GM12878 (cell line): ENCODE measurements at regions not wholly inside any gene's neighbourhood (a gene's known extent, or its start where the extent isn't known, plus 50 kb on each side); places are given as distances from the start of the nearest gene placed in this dataset.

Experiments used
- ATAC-seq: fragments of 200-7000 bp; cut with Tn5 transposase; 3 replicates; pipeline ENCODE4 v1.9.1; 2020; ENCODE audit warnings: mild to moderate bottlenecking, moderate library complexity
- BruUV-seq: library from RNA; stranded (reverse); fragments of 400-500 nt; replicated peaks from 2 replicates; lab custom pipeline; 2021; lab: Mats Ljungman, UMichigan
- CTCF ChIA-PET: fragments of 300-600 bp; sonication (Branson Sonifier 250); formaldehyde crosslinking; extraction: SDS; loops from one replicate; lab custom pipeline; 2021; ENCODE audit warnings: inconsistent platforms; lab: Yijun Ruan, JAX
- POLR2A ChIA-PET: fragments of 350-600 bp; formaldehyde crosslinking; extraction: SDS; loops from one replicate; lab custom pipeline; 2021; ENCODE audit warnings: inconsistent platforms; lab: Charles Lee
- RAD21 ChIA-PET: fragments of 300-600 bp; sonication (Branson Sonifier 250); formaldehyde crosslinking; loops from one replicate; lab custom pipeline; 2023; ENCODE audit warnings: antibody characterized with exemption; ENCODE audit not compliant: unreplicated experiment; lab: Charles Lee
- SMC1A ChIA-PET: fragments of 300-600 bp; sonication (Branson Sonifier 250); formaldehyde crosslinking; loops from one replicate; lab custom pipeline; 2023; ENCODE audit not compliant: unreplicated experiment, uncharacterized antibody; lab: Charles Lee
- DNase-seq: peaks from one replicate; pipeline ENCODE4 v3.0.0-alpha.2; 2011; ENCODE audit warnings: low read depth, low spot score
- FAIRE-seq: peaks from 3 replicates; lab custom pipeline; 2011; peaks lifted over from hg19 to GRCh38; lab: Jason Lieb, UNC
- H2AFZ ChIP-seq: 2 replicates; pipeline ENCODE4 v1.6.0; 2011; ENCODE audit warnings: low read depth, low read length, control low read depth; ENCODE audit not compliant: control insufficient read depth
- H3K27ac ChIP-seq: 2 replicates; pipeline ENCODE4 v1.5.1; 2011; ENCODE audit warnings: control low read depth; ENCODE audit not compliant: control insufficient read depth, insufficient read depth
- H3K27me3 ChIP-seq, 2 experiments: replicated peaks in 1 of 2; 2 replicates each; pipeline versions ENCODE4 v1.6.0 to v1.6.1; 2011; ENCODE audit warnings: low read length in 1 of 2; ENCODE audit not compliant: control insufficient read depth in 2 of 2, insufficient read depth in 2 of 2
- H3K36me3 ChIP-seq, 2 experiments: 2 replicates each; pipeline ENCODE4 v1.5.1; 2011; ENCODE audit warnings: low read length in 1 of 2; ENCODE audit not compliant: control insufficient read depth in 2 of 2, insufficient read depth in 2 of 2
- H3K4me1 ChIP-seq: 2 replicates; pipeline ENCODE4 v1.6.1; 2011; ENCODE audit warnings: mild to moderate bottlenecking, low read length, moderate library complexity, mixed read lengths; ENCODE audit not compliant: control insufficient read depth, insufficient read depth
- H3K4me2 ChIP-seq: 2 replicates; pipeline ENCODE4 v1.6.0; 2011; ENCODE audit warnings: control low read depth; ENCODE audit not compliant: control insufficient read depth, insufficient read depth
- H3K4me3 ChIP-seq: fragments of 200-600 bp; sonication (generic); 2 replicates; pipeline ENCODE4 v1.5.1; 2016
- H3K79me2 ChIP-seq: 2 replicates; pipeline ENCODE4 v1.6.0; 2011; ENCODE audit warnings: low read length; ENCODE audit not compliant: control insufficient read depth, insufficient read depth
- H3K9ac ChIP-seq: 2 replicates; pipeline ENCODE4 v1.8.0; 2011; ENCODE audit warnings: low read length, control low read depth, mixed read lengths; ENCODE audit not compliant: control insufficient read depth, insufficient read depth
- H3K9me3 ChIP-seq: replicated peaks from 3 replicates; pipeline ENCODE4 v1.5.1; 2011; ENCODE audit warnings: mild to moderate bottlenecking, low read length; ENCODE audit not compliant: control insufficient read depth, insufficient read depth
- H4K20me1 ChIP-seq: 2 replicates; pipeline ENCODE4 v1.6.0; 2011; ENCODE audit not compliant: control insufficient read depth, insufficient read depth
- ATF7 ChIP-seq: fragments of 450-650 bp; IDR thresholded peaks from 2 replicates; pipeline ENCODE4 v1.6.1; 2016; ENCODE audit warnings: low read depth, mild to moderate bottlenecking
- BCL11A ChIP-seq: IDR thresholded peaks from 2 replicates; pipeline ENCODE4 v1.6.1; 2011; ENCODE audit warnings: low read depth, low read length
- ESRRA ChIP-seq: IDR thresholded peaks from 2 replicates; pipeline ENCODE4 v1.6.1; 2012; ENCODE audit warnings: mild to moderate bottlenecking, low read length, improper control_type of control experiment
- FOXK2 ChIP-seq: fragments of 450-650 bp; IDR thresholded peaks from 2 replicates; pipeline ENCODE4 v1.6.1; 2017; ENCODE audit warnings: mild to moderate bottlenecking, moderate library complexity
- IKZF2 ChIP-seq, 2 experiments: fragments of 450-650 bp; IDR thresholded peaks; 2 replicates each; pipeline ENCODE4 v1.6.1; 2017; ENCODE audit warnings: mild to moderate bottlenecking in 2 of 2, moderate library complexity in 2 of 2
- KAT2A ChIP-seq: conservative IDR thresholded peaks from 2 replicates; pipeline ENCODE4 v1.6.1; 2011; ENCODE audit warnings: low read depth, low read length; ENCODE audit not compliant: control insufficient read depth
- LARP7 ChIP-seq: fragments of 450-650 bp; IDR thresholded peaks from 2 replicates; pipeline ENCODE4 v1.6.1; 2017; ENCODE audit warnings: mild to moderate bottlenecking
- MEF2B ChIP-seq: fragments of 450-650 bp; IDR thresholded peaks from 2 replicates; pipeline ENCODE4 v1.6.1; 2018; ENCODE audit warnings: mild to moderate bottlenecking, moderate library complexity; ENCODE audit not compliant: partially characterized antibody, poor library complexity, severe bottlenecking
- MYB ChIP-seq: fragments of 150-350 bp; IDR thresholded peaks from 2 replicates; pipeline ENCODE4 v1.6.1; 2014; ENCODE audit warnings: mild to moderate bottlenecking, low read depth, low read length, borderline replicate concordance
- NBN ChIP-seq: fragments of 450-650 bp; IDR thresholded peaks from 2 replicates; pipeline ENCODE4 v1.6.1; 2016
- NFXL1 ChIP-seq: fragments of 450-650 bp; IDR thresholded peaks from 2 replicates; pipeline ENCODE4 v1.6.1; 2017; ENCODE audit warnings: antibody characterized with exemption, mild to moderate bottlenecking, borderline replicate concordance
- NFYB ChIP-seq: IDR thresholded peaks from 2 replicates; pipeline ENCODE4 v1.6.1; 2011; ENCODE audit warnings: low read depth, mild to moderate bottlenecking, low read length, improper control_type of control experiment, moderate library complexity; ENCODE audit not compliant: insufficient read depth
- NR2C1 ChIP-seq: fragments of 450-650 bp; IDR thresholded peaks from 2 replicates; pipeline ENCODE4 v1.6.1; 2017; ENCODE audit warnings: antibody characterized with exemption, mild to moderate bottlenecking, moderate library complexity
- SMC3 ChIP-seq: IDR thresholded peaks from 2 replicates; pipeline ENCODE4 v1.6.1; 2011; ENCODE audit warnings: low read length, improper control_type of control experiment, borderline replicate concordance
- SRF ChIP-seq, 2 experiments: IDR thresholded peaks; 2 replicates each; pipeline ENCODE4 v1.6.1; 2011; ENCODE audit warnings: low read depth in 2 of 2, low read length in 2 of 2, mild to moderate bottlenecking in 1 of 2, moderate library complexity in 1 of 2
- TBL1XR1 ChIP-seq: IDR thresholded peaks from 2 replicates; pipeline ENCODE4 v1.6.1; 2012; ENCODE audit warnings: low read depth, low read length, improper control_type of control experiment
- WRNIP1 ChIP-seq: IDR thresholded peaks from 2 replicates; pipeline ENCODE4 v1.6.1; 2011; ENCODE audit warnings: low read depth, low read length, improper control_type of control experiment, borderline replicate concordance
- WGBS: methylation state at CpG from one replicate; pipeline ENCODE4 v1.1.6; 2016; ENCODE audit warnings: low lambda C conversion rate; ENCODE audit not compliant: insufficient replicate concordance, insufficient coverage; ENCODE audit errors: missing lambda C conversion rate; 5-methylcytosine and 5-hydroxymethylcytosine counted together
- in situ Hi-C: fragments of 300-500 bp; cut with MboI; formaldehyde crosslinking; loops from 9 replicates; pipeline ENCODE4 v1.14.3; 2018; ENCODE audit warnings: mixed read lengths
- intact Hi-C: fragments of 100-400 bp; cut with micrococcal nuclease; formaldehyde crosslinking; loops from one replicate; pipeline ENCODE4 v1.14.2; 2022; ENCODE audit not compliant: unreplicated experiment
- TF ChIP-seq, protein P1 (sequence below): fragments of 150-350 bp; IDR thresholded peaks from 2 replicates; pipeline ENCODE4 v1.6.1; 2014; ENCODE audit warnings: mild to moderate bottlenecking, low read depth, low read length

DNA sequence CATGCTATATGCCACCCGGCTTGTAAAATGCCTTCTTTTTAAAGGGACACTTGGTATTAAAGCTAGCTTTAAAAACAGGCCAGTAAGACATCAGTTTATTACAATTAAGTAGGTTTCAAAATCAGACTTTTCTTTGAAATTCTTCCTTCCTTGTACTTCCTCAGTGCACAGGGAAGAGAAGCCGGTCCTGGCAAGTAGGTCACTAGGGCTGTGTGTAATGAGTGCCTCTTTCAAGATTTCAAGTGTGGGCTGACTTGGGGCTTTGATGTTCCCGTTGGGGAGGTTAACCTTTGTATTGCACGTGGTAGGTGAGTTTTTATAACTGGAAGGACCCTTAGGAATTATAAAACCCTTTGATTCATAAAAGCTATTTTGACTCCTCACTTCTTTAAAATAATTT lies 566.4 kb upstream of the ID2 start:
- BruUV-seq, result no TSS peak

DNA sequence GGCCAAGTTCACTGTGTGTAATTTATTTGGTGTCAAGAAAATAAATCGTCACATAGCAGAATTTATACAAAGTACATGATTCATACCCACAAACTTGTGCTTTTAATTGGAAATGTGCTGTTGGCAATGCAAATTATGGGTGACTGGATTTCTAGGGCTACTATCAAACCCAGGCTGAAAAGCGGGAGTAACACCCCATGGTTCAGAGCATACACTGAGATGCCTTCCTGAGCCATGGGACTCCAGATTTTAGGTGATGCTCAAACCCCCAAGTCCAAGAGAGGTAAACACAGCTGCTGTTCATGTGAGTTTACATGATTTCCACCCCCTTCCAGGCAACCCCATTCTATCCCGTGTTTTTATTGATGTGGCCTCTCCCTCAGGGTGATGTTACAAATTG lies 565.9 kb upstream of the ID2 start:
- ATAC-seq (no peak), FAIRE-seq (no peak), DNase-seq (no peak)
- ChIA-PET CTCF (interaction anchor here (1.3 kb wide), 1 partner anchor 42 kb away, joined by 3 read pairs; no protein-coding TSS in a partner anchor), SMC1A (interaction anchor here (1.3 to 1.6 kb wide), 5 partner anchors 30 to 688 kb away, joined by 3 to 5 read pairs (median 3); no protein-coding TSS in a partner anchor), POLR2A (no interaction called here), RAD21 (interaction anchor here (1.1 to 1.3 kb wide), 2 partner anchors 119 to 343 kb away, joined by 3 to 4 read pairs; no protein-coding TSS in a partner anchor)
- H3K27me3 ChIP-seq, result no peaks in the 10 kb centered on the region
- intact Hi-C loops (no loop called here), in situ Hi-C loops (no loop called here)
- no peak overlapping the region for H3K4me3 ChIP-seq
- 77% methylated on average over 3 of the region's 3 CpGs for WGBS
- H3K79me2 ChIP-seq, result no peaks in the 10 kb centered on the region
- BruUV-seq, result no TSS peak
- H3K4me1 ChIP-seq, result peaks cover 11% of the 10 kb centered on the region
- no peaks in the 10 kb centered on the region for H4K20me1 ChIP-seq
- no peak overlapping the region for H2AFZ ChIP-seq
- no peaks in the 10 kb centered on the region for H3K36me3 ChIP-seq
- no peak overlapping the region for H3K9ac ChIP-seq
- no peaks in the 10 kb centered on the region for H3K9me3 ChIP-seq
- H3K27ac ChIP-seq, result no peak overlapping the region
- no peak overlapping the region for H3K4me2 ChIP-seq
- TF ChIP-seq, protein P1, sequence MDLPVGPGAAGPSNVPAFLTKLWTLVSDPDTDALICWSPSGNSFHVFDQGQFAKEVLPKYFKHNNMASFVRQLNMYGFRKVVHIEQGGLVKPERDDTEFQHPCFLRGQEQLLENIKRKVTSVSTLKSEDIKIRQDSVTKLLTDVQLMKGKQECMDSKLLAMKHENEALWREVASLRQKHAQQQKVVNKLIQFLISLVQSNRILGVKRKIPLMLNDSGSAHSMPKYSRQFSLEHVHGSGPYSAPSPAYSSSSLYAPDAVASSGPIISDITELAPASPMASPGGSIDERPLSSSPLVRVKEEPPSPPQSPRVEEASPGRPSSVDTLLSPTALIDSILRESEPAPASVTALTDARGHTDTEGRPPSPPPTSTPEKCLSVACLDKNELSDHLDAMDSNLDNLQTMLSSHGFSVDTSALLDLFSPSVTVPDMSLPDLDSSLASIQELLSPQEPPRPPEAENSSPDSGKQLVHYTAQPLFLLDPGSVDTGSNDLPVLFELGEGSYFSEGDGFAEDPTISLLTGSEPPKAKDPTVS, result no peak
- TF ChIP-seq NFXL1, result no peak
- no peak for TF ChIP-seq MEF2B
- no peak for TF ChIP-seq FOXK2
- TF ChIP-seq MYB, result no peak
- no peak for TF ChIP-seq TBL1XR1
- TF ChIP-seq ESRRA, result no peak
- no peak for TF ChIP-seq LARP7
- TF ChIP-seq NFYB, result no peak
- TF ChIP-seq NBN, result no peak
- TF ChIP-seq IKZF2 (IDR thresholded peaks at IDR 0.05), result no peak
- no peak for TF ChIP-seq KAT2A
- no peak for TF ChIP-seq SRF (IDR thresholded peaks at IDR 0.05; ENCODE audit: low read depth in 2 of 2, low read length in 2 of 2)
- TF ChIP-seq NR2C1, result no peak

More for the DNA sequence above, 566.4 kb upstream of the ID2 start:
- no peak overlapping the region for H3K4me3 ChIP-seq
- no peak overlapping the region for H2AFZ ChIP-seq
- TF ChIP-seq FOXK2 (no peak), ATF7 (no peak), SMC3 (no peak), WRNIP1 (no peak), BCL11A (no peak)
- no peak overlapping the region for H3K9ac ChIP-seq
- ChIA-PET RAD21 (no interaction called here), SMC1A (interaction anchor here (1.3 to 1.6 kb wide), 2 partner anchors 30 to 51 kb away, joined by 3 to 5 read pairs; no protein-coding TSS in a partner anchor), CTCF (interaction anchor here (1.0 kb wide), 1 partner anchor 101 kb away, joined by 5 read pairs; no protein-coding TSS in a partner anchor), POLR2A (no interaction called here)
- no peaks in the 10 kb centered on the region for H3K27me3 ChIP-seq
- H3K9me3 ChIP-seq, result no peaks in the 10 kb centered on the region
- intact Hi-C loops, result no loop called here
- WGBS, result 48% methylated on average over 4 of the region's 4 CpGs
- ATAC-seq, result no peak
- FAIRE-seq, result no peak
- DNase-seq, result no peak
- in situ Hi-C loops, result no loop called here
- no peak overlapping the region for H3K27ac ChIP-seq
- no peaks in the 10 kb centered on the region for H4K20me1 ChIP-seq
- H3K4me2 ChIP-seq, result no peak overlapping the region
- no peaks in the 10 kb centered on the region for H3K36me3 ChIP-seq
- no peaks in the 10 kb centered on the region for H3K79me2 ChIP-seq
- peaks cover 11% of the 10 kb centered on the region for H3K4me1 ChIP-seq
